ENCODE measurements at regions not wholly inside any gene's neighbourhood (a gene's known extent, or its start where the extent isn't known, plus 50 kb on each side); places are given as distances from the start of the nearest gene placed in this dataset.

DNA sequence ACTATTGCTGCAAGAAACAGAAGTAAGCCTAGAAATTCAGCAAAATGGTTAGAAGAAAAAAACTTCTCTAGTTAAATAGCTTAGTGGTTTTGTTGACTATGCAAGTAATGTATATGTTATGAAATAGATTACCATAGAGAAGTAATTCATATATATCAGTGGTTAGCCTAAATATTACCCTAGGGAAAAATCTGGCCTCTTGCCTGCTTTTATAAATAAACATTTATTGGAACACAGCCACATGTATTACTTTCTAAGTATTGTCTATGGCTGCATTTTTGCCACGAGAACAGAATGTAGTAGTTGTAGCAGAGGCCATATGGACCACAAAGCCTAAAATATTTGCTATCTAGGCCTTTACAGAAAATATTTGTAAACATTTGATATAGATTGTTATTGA lies 1471.7 kb upstream of the PRR20A start:
- DNase-seq (ENCODE audit: low spot score): no peak

DNA sequence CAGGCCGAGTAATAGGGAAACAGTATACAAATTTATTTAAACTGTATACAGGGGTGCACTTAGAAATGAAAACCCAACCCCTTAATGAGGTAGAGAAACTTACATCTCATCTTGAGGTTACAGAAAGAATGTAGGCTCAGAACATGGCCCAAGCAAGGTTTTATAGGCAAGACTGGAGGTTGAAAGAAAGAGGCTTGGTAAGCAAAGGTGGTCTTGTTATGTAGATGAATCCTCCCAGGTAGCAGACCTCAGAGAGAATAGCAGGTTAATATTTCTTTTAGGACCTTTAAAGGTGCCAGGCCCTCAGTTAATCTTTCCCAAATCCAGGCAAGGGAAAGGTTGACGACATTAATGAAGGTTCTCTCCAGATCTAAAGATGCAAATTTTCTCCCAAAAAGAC lies 1466.8 kb upstream of the PRR20A start:
- DNase-seq (ENCODE audit: low spot score): no peak

DNA sequence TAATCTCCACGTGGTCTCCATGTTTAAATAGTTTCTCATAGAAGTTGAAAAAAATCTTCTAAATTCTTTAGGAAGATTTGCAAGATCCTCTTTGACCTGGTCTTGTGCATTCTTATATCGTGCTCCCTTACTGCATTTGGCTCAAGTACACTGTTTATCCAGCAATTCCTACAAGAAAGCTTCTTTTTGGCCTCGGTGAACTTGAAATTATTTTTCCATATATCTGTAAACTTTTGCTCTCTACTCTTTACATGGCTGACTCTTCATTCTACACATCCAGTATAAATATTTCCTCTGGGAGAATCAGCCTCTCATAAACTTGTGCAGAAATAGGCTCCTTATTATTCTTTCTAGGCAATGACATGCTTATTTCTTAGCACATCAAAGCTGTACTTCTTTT lies 1457.9 kb upstream of the PRR20A start:
- DNase-seq (ENCODE audit: low spot score): no peak

DNA sequence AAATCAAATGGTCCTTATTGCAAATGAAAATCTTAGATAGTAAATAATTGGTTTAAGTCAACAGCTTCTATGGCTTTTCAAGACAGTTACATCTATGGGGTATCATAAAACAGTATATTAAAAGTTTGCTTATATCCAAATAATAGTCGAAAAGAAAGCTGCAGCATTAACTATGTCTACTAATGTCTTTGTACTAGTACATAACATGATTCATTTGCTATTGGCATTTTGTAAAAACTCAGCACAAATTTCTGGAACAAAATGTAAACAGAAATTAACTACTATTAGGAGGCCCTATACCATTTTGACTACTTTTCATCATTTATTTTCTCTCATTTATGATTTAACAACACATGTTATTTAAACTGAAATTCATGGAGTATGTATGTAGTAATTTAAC lies 1435.2 kb upstream of the PRR20A start:
- DNase-seq (ENCODE audit: low spot score): no peak

DNA sequence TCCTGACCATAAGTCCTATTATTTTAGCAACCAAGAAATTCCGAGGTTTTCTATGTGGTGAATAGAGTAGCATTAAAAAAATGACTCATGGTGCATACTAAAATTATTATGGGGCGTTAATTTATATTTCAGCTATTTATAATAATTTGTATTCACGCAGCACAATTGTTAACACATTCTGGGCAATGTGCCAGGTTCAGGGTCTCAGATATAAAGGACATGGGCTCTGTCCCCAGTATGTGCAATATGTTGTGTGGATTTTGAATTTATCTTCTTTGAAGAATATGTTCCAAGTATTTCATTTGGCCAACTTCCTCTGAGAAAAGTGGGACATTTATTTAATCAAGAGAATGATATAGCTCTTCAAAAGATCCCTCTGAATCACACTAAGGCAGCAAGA lies 1434.7 kb upstream of the PRR20A start:
- DNase-seq (ENCODE audit: low spot score): no peak

DNA sequence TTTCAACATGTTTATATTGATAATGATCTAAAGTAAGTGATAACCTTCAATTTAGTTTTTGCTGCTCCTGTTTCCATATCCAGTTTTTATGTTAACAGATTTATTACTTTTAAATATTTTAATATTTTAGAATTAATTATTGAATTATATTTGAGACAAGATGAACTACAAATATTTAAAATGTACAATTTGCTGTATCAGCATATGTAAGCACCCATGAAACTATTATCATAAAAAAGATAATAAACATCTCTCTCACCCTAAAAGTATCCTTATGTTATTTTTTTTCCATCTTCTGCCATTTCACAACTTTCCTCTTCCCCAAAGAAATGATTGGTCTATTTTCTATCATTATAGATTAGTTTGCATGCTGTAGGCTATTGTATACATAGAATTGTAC lies 1426.6 kb upstream of the PRR20A start:
- DNase-seq (ENCODE audit: low spot score): no peak

DNA sequence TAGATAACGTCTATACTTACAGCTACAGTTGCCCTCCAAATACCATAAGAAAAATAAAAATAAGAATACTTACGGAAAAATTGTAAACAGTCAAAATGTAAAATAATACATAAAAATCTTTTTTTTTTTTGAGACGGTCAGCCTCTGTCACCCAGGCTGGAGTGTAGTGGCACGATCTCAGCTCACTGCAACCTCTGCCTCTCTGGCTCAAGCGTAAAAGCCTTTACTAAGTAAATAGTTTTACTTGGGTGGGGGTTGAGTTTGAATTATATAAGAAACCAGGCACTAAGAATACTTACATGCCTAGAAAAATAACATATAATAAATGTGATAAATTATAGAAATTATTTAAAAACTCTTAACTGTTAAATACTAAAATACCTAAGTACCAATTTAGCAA lies 1413.0 kb upstream of the PRR20A start:
- DNase-seq (ENCODE audit: low spot score): no peak

DNA sequence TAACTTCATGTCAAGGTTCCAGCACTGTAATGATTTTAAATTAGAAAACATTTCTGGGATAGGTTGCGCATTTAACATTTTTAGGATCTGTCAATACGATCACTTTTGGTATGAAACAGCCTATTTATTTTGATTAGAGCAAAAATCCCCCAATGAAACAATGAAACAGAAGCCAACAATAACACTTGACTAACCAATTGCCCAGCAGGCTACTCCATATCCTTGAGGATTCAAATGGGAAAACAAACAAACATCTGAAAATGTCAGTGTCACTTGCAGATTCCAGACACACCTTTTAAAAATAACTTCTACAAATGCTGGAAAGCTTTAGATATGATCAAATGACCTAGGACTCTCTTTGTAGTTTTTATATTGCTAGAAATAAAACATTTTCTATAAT lies 1412.5 kb upstream of the PRR20A start:
- DNase-seq (ENCODE audit: low spot score): no peak

DNA sequence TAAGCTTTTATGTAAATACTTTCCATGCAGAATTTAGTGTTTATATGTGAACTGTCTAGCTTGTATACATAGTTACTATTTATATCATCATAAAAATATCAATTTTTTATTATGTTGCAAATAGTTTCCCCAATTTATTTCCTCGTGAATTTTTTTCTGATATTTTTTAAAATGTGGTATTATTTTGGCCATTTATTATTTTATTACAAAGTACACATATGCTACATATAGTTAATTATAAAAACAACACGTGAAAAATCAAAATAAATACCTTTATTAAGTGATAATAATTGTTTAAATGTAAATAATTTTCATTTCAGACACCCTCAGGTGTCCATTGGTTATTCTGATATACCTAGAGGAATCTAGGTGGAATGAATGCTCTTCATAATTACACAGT lies 1394.9 kb upstream of the PRR20A start:
- no peak for DNase-seq (ENCODE audit: low spot score)

DNA sequence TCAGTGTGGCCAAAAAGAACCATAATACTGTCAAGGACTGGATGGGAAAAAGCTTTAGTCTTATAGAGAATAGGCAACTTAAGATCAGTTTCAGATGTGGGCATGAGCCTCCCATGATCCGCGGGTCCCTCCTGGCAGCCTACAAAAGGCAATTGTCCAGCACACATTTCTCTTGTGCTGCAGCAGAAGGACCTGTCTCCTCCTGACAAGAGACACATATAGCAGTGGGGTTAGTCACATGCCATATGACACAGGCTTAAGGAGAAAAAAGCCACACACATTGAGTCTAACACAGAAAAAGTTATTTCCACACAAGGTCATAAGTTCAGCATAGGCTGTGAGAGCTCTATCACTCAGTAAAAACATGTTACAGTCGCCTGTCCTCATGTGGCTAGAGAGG lies 1378.7 kb upstream of the PRR20A start:
- DNase-seq (ENCODE audit: low spot score): no peak

DNA sequence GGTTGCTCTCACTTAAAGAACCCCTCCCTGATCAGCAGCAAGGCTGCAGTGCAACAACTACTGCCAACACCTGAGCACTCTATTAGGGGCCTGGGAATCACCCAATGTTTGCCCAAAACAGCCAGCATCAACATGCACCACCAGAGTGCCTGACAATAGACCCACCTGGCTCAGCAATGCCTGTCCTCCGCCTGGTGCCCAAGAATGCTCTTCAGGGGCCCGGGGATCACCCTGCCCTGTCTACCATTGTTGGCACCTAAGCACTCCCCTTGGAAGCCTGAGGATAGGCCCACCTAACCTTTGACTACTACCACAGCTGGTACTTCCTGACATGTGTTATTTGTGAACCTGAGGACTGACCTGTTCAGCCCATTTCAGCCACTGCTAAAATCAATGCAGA lies 1363.1 kb upstream of the PRR20A start:
- no peak for DNase-seq (ENCODE audit: low spot score)

DNA sequence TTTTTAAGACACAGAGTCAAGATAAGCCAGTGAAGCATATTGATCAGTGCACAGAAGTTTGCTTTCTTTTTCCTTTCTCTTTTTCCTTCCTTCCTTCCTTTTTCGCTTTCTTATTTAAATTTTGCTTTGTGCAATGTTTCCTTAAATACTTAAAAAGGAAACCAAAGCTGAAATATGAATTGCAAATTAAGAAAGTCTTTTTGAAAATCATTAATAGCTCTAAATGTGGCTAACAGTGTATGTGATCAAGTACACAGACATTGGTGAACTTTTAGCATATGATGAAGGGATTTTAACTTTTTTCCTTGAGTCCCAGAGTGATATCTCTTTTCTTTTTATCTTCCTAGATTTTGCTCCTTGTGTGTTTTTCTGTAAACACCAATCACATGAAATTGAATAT lies 1356.9 kb upstream of the PRR20A start:
- DNase-seq (ENCODE audit: low spot score): no peak

DNA sequence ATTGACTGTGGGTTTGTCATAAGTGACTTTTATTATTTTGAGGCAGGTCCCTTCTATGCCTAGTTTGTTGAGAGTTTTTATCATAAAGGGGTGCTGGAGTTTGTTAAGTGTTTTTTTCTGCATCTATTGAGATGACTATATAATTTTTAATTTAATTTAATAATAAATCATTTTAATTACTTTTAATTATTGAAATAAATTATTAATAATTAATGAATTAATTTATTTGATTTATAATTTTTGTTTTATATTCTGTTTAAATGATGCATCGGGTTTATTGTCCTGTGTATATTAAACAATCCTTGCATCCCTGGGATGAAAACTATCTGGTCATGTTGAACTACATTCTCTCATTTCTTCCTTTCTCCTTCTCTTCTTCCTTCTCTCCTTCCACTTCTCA lies 1352.2 kb upstream of the PRR20A start:
- DNase-seq (ENCODE audit: low spot score): no peak

DNA sequence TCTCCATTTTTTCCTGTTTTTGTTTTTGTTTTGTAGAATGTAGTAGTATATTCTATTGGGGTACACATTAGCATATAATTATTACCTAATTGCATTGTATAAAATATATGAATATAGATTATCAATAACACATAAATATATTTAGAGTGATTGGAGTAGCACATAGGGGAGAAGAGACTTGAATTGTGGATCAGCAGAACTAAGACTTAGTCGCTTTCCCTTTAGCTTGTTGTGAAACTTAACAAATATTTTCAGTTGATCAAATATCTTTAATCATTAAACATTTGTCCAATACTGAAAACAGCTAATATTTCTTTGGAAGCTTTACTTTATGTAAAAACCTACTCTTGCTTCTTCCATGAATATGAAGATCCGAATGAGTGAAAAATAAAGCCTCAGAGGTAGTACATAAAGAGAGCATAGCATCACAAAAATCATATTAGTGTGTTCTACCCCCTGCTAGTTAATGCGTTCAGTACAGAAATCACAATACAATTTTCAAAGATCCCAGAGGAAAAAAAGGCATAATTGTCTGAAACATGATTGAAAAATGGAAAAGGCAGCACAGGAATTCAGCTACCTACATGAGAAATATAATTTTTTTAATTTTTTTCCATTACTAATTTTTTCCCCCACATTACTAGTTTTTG lies 1348.0 kb upstream of the PRR20A start:
- DNase-seq (ENCODE audit: low spot score): no peak

DNA sequence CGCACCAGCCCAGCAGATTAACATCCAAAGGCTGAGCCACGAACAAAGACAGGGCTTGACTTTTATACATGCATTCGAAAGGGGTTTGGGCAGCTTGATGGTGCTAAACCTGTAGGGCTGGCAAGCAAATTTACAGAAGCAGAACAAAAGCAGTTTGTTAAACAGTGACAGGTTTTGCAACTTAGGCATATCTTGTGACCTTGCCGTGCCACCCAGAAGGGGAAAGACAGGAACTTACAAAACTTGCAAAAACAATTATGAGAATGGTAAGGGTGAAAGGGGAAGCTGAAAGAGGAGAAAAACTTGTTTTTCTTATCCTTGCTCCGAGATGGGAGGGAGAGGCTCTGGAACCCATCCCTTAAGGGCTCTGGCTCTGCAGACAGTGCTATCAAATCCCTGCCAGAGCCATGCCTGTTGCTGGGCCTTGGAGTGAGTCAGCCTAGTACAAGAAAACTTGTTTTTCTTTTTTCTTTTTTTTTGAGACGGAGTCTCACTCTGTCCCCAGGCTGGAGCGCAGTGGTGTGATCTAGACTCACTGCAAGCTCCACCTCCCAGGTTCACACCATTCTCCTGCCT lies 1325.2 kb upstream of the PRR20A start:
- DNase-seq (ENCODE audit: low spot score): no peak

DNA sequence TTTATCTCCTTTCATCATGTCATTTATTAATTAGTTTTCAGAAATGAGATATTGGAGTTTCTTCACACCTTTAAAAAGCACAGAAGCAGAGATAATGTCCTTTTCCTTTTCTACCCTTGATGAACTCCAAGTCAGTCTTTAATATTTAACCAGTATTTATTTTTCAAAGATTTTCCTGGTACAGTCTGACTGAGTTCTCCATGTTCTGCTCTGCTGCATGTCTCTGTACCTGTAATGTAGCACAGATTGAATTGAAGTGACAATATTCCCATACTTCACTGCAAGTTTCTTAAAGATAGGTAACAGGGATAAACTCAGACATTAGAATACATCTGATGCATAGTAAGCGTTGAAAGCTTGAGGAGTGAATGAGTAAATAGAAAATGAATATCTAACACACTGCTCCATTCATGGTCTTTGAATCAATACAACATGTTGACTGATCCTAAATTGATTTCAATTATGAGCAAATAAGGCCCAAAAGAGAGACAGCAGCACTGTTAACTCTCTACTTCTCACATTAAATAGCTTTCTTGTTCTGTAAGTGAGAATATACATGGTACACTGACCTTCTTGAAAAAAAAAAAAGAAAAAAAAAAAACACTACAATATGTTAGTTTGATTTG lies 1323.6 kb upstream of the PRR20A start:
- no peak for DNase-seq (ENCODE audit: low spot score)

DNA sequence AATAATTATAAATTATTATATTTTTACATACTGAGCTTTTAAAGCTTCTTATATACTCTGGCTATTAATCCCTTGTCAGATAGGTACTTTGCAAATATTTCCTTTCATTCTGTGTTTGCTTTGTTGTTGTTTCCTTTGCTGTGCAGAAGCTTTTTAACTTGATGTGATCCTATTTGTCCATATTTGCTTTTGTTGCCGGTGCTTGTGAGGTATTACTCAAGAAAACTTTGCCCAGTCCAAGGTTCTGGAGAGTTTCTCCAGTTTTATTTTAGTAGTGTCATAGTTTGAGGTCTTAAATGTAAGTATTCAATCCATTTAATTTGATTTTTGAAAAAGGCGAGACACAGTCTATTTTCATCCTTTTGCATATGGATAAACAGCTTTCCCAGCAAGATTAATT lies 1319.9 kb upstream of the PRR20A start:
- DNase-seq (ENCODE audit: low spot score): no peak

DNA sequence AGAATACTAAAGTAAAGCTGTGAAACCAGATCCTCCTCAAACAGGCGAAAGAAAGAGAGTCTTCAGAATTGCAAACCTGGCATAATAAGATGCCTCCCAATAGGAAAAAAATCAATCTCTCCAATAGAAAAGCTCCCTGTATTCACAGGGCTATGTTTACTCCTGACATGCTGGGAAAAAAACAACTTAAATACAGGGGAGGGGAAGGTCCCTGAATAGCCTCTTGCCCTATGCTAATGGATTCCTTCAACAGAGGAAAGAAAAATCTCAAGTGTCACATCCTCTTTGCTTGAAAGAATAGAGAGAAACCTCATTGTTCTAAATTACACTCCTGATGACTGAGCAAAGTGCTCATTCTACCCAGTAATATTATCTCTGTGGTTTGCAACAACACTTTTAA lies 1271.1 kb upstream of the PRR20A start:
- DNase-seq (ENCODE audit: low spot score): no peak

DNA sequence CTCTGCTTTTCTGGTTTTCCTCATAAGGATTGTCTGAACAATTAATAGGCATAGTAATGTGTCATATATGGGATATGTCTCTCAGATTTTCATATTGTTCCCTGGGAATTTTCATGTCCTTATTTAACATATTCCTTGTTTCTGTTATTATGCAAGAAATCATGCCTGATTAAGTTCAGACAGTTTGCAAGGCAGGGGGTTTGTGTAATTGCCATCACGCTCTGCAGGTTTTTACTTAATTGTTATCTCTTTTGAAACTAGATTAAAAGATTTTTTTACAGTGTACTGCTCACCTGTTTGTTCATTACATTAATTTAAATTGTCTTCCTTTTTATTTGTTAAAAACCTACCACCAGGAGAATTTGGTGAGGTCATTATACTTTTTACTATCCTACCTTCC lies 1253.2 kb upstream of the PRR20A start:
- DNase-seq (ENCODE audit: low spot score): no peak

DNA sequence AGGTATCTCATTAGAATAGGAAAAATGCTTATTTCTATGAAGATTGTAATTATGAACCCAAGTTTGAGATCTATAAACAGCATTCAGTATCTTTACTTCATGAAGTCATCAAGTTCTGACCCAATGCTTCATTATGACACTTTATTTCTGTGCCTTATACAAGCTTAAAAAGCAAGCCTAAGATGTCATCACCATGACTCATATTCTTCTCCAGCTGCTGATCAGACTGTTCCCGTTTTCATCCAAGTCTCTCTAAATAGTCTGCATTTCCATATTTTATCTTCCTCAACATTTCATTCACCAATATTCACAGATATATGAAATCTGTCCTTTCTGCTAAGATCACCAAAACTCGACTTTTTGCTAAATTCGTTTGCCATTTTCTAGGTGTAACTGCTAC lies 1247.2 kb upstream of the PRR20A start:
- DNase-seq (ENCODE audit: low spot score): peak; percentile 56

DNA sequence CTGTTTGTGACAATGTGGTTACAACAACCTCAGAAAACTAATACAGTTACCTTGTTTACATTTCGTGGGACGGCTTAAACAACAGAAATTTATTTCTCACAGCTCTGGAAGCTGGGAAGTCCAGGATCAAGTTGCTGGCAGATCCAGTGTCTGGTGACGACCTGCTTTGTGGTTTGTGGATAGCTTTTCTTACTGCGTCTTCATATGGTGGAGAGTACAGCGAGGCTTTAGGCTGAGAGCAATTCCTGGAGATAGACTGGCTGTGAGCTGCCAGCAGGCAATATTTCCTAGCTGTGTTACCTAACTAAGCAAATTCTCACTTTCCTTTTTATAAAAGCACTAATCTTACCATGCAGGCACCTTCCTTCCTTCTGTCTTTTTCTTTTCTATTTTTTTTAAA lies 1203.5 kb upstream of the PRR20A start:
- DNase-seq (ENCODE audit: low spot score): no peak

DNA sequence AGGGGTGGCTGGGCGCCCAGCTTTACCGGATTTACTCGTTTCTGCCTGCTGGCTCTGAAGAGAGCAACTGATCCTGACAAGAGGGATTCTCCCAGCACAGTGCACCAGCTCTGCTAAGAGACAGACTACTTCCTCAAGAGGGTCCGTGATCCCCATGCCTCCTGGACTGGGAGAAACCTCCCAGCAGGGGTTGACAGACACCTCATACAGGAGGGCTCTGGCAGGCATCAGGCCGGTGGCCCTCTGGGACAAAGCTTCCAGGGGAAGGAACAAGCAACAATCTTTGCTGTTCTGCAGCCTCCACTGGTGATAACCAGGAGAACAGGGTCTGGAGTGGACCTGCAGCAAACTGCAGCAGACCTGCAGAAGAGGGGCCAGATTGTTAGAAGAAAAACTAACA lies 1192.5 kb upstream of the PRR20A start:
- DNase-seq (ENCODE audit: low spot score): no peak

DNA sequence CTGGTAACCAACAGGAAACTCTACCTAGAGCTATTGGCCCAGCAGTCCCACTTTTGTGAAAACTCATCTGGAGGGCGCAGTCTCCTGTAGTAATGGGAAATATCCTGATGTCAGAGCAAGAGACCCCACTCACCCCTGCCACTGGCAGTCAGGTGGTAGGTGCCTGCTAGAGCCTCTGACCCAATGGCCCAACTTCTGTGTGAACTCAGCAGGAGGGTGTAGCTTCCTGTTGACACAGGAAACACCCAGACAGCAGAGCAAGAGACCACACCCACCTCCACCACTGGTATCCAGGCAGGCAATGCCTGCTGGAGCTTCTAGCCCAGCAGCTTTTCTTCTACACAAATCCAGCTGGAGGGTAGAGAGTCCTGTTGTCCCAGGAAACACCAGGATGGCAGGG lies 1176.8 kb upstream of the PRR20A start:
- no peak for DNase-seq (ENCODE audit: low spot score)

DNA sequence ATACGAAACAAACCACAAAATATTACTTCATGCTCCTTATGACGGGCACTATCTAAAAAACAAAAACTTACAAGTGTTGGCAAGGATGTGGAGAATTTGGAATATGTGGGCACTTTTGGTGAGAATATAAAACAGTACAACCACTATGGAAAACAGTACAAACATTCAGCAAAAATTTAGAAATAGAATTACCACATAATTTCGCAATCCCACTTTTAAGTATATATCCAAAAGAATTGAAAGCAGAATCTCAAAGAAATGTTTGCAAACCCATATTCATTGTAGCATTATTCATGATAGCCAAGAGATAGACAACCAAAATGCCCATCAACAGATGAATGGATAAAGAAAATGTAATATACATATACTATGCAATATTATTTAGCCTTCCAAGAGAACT lies 1173.7 kb upstream of the PRR20A start:
- no peak for DNase-seq (ENCODE audit: low spot score)

Data from RKO (cell line).